ENCODE measurements at regions not wholly inside any gene's neighbourhood (a gene's known extent, or its start where the extent isn't known, plus 50 kb on each side); places are given as distances from the start of the nearest gene placed in this dataset.

DNA sequence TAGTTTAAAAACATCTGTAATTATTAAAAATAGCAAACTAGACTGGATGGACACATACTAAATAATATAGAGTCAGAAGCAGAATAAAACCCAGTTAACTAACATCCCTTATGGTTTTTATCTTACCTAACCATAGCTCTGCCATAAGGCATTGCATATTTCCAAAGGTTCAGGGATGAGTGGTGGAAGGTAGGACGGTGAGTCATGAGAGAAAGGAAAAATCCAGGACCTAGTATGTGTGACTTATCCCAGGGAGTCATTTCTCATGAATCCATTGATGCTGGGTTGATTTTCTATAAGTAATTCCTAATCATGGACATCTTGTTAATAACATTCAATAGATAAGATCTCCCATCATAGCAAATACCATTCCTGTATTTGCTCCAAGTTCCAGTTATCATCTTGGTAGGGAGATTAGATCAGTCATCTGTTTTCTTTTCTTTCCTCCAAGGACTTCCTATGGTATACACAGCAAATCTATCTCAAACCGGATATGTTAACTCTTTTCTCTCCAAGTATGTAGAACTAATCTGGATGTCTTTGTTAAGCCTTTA is 490.7 kb upstream of the B3GALT2 start:
- DNase-seq, result no peak

DNA sequence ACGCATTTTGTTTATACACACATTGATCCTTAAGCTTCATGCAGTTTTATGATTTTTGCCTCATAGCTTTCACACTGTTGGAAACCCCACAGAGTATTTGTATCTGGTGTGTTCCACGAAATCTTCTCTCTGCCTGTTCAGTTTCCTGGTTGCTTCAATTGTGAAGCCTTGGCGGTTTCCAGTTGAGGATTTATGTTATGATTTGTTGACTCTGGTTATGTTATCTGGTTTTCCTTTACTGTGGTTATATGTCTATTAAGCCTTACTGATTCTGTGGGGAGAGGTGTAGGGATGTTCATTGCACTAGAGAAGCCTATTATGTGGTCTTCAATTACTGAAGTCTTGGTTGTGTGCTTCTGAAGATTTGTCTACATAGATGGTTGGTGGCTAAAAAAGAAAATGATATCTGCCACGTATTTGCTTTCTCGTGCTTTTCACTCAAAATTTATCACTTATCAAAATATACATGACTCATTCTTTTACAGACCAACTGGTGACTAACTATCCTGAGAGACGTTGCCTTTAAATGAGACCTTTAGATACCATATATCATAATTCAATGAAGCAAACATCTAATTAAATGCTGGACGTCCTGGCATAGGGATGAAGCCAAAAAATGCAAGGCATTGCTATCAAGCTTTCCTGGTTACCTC is 488.0 kb upstream of the B3GALT2 start:
- DNase-seq, result no peak

DNA sequence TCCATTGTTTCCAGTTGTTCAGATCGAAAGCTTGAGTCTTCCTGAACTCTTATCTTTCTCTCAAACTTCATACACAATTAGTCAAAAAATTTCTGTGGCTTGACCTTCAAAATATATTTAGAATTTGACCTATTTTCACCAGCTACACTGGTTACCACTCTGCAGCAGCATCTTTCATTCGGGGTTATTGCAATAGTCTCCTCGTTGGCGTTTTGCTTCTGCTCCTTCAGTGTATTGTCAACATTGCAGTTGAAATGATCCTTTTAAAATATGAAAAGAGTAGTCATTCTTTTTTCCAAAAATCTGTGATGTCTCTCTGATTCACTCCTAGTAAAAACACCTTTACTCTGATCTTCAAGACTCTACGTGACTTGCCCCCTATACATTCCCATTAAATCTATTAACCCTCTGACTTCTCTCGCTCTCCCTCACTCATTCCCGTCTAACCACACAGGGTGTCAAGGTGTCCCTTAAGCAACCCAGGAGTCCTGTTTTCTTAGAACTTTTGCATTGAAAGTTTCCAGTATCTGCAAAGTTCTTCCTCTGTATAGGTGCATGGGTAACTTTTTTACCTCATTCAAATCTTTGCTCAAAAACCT is 480.2 kb upstream of the B3GALT2 start:
- no peak for DNase-seq

DNA sequence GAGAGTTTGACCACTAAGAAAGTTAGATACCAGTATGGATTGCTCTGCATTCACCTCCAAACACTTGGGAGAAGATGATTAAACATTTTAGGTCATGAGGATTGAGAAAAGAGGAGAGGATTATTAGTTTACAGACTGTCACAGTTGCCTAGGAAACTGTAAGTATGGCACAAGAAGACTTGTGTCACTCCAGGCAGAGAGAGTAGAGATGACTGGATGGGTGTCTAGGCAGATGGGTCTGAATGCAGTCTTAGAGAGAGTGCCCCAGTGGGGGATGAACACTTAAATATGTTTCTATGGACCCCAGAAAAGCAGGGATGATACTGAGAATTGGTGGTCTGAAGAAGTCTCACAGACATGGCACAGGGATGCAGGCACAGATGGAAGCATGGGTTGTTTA is 477.6 kb upstream of the B3GALT2 start:
- no peak for DNase-seq

DNA sequence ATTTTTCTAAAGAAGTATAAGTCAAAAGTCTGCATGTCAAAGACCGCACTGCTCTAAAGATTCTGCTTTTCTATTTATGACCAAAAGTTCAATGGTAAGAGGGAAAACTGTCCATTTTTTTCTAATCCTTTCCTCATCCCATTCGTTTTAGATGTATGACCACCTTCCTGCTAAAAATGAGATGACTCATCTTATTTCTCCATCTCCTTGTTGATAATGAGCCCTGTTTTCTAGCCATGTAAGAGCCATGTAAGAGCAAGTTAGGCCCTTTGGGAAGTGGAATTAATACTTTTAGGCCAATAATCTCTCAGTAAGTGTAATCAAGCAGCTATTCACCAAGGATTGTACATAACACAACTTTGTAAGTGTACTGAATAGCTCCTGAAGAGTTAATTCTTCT is 475.6 kb upstream of the B3GALT2 start:
- no peak for DNase-seq

DNA sequence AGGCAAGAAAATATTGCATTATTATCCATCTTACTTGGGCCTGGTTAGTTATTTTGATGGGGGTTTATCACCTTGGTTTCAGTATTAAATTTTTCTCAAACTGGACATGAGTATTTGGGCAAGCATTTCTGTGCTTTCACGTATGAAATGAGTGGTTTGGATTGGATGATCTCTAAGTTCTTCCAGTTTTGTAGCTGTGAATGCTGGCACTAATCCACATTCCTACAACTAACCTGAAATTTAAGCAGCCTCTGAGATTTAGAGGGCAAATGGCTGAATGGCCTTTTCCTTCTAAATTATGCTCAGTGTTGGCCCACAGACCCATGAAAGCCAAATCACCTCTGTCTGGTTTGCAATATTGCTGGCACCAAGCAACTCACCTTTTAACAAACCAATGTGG is 475.0 kb upstream of the B3GALT2 start:
- no peak for DNase-seq

DNA sequence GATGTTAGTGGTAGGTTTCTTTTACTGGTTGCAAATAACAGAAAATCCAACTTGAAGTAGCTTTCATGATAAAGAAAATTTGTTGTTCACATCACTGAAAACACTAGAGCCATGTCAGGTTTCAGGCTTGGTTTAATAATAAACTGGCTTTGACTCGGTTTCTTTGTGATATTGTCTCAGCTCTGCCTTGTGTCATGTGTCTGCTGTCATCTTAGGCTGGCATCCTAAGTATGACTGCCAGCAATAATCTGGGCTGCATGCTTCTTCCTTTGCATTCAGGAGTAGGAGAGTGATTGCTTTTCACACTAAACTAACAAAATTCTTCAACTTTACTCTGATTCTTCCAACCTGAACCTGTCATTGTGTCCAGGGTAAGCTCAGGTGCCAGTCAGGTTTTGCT is 474.0 kb upstream of the B3GALT2 start:
- no peak for DNase-seq

DNA sequence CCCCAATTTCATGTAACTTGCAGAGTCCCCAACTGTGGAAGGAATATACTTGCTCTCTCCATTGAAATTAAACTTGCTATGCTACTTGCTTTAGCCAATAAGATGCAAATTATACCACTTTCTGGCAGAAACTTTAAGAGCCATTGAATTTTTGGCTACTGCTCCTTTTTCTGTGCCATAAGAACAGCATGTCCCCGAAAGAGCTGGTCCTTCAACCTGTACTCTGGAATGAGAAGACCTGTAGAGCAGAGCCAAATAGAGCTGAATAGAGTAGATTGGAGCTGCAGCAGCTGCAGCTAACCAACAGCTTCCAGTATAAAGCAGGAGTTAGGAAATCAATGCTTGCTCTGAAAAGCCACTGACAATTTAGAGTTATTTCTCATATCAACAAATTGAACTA is 472.3 kb upstream of the B3GALT2 start:
- DNase-seq, result no peak

DNA sequence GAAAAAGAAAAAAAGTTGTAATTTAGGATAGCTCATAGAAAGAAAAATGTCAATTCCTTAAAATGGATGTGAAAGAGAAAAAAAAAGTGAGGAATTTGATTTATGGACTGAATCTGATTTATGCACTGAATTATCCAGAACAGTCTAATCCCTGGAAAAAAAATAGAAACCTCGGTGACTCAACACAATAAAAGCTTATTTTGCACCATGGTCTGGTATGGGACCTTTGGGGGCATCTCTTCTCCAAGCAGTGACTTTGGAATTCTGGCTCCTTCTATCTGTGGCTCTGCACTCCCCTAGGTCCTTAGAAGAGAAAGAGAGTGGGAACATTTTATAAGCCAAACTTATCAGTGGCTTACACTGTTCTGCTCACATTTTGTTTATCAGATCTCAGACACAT is 471.7 kb upstream of the B3GALT2 start:
- DNase-seq, result no peak

DNA sequence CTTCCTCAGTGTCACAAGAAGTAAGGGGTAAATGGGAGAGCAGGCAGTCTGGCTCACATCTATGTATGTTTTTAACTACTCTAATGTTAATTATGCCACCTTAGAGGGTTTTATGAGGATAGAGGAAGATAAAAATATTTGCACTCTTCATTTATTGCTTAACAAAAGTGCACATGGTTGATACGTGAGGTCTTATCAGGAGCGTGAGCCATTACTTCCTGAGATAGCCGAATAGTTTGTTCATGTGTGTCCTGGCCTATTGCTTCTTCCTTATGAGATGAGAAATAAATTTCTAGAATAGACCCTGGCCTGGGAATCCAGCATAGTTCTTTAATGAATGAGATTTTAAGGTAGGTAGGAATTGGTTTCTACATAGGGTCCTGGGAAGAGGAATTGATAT is 471.1 kb upstream of the B3GALT2 start:
- DNase-seq, result no peak

DNA sequence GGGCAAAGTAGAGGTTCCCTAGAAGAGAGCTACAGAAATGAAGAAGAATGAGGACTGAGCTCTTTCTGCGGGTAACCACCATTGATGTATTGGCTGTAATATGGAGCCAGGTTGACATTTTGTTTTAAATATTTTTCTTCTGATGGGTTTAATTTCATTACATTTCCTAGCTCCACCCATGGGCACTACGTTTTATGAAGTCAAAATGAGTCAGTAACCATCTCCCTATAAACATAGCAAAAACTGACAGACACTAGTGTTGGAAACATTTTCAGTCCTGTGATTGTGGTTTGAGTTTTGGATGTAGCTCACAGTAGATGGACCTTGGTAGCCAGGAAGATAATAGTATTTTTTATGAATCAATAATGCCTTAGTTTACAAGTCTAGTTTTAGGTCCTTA is 470.4 kb upstream of the B3GALT2 start:
- no peak for DNase-seq

DNA sequence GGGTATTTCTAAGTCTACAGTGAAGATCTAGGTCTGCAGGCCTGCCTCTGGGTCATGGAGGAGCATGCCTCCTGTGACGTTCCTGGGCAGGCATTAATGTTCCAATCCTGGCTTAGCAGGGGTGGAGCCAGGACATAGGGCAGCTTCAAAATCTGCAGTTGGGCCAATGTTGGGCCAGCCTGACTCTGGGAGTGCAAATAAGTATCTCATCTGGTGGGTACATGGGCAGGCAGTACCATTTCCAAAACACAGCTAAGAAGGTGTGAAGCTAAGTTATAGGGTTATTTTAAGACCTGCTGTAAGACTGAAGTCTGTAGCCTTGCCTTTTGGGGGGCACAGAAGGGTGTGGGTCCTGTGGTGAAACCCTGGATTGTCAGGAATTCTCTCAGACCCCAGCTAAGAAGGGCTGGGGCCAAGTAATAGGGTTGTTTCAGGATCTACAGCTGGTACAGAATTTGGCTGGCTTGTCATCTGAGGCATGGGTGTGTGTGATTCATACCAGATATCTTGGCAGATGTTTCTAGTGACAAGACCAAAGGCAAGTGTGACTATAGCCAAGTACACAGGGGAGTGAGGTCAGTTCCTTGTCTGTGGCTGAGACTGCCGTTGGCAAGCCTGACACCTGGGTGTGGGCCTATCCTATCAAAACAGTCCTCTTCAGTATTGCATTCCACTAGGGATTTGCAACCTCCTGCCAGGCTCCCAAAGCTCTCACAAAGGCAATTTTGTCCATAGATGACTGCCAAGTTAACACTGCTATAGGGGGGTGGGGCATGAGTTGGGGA is 468.7 kb upstream of the B3GALT2 start:
- DNase-seq, result no peak

DNA sequence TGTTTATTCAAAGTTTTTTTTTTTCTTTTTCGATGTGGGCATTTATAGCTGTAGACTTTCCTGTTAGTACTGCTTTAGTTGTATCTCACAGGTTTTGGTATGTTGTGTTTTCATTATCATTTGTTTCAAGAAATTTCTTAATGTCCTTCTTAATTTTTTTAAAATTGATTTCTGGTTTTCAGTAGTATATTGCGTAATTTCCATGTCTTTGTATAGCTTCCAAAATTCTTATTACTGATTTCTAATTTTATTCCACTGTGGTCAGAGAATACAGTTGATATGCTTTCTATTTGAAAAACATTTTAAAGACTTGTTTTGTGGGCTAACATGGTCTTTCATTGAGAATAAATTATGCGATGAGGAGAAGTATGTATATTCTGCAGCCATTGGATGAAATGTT is 463.2 kb upstream of the B3GALT2 start:
- no peak for DNase-seq

DNA sequence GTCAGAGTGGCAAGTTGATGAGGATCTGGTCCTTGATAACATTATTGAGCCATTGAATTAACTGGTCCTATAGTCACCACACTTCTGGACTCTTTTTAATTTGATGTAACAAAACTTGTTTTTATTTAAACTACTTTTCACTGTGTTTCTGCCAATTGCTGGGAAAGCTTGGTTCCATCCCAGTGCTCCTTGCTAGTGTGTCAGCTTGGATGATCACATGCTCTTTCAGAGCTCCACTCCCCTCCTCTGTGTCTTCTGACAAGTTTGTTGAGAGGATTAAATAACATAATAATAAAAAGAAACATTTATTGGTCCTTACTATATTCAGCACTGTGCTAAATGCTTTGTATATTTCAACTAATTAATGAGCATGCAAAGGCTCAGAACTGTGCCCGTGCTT is 448.5 kb upstream of the B3GALT2 start:
- no peak for DNase-seq

DNA sequence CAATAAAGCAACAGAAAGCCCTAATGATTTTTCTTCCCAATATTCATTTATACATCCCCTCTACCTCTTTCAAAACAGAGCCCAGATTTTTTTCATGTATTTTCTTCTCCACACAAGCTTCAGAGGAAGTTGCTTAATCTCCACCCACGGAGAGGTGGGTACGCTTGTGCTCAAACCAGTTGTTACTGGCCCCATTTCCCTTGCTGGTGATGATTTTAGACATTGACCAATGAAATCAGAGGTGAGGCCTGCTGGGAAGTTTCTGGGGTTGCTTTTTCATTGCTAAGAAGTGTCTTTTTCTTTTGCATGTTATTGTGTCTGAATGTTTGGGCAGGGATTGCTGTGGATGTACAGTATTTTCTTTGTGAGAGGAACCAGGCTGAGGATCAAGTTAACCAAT is 448.1 kb upstream of the B3GALT2 start:
- DNase-seq, result no peak

DNA sequence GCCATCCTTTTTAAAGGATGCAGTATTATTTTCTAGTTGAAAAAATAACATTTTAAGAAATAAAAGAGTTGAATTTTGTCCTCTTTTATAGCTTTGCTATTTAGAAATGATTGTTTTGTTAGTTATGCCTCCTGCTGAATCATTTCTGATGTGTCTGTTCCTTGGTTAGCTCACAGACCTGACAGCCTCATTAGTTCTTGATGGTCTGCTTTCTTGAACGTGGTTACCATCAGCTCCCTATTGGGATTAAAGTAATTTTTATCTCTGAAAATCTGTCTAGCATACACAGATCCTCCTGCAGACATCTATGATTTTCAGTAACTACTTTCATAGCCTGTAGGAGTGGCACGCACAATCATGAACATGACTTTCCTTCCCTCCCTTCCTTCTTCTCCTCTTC is 447.6 kb upstream of the B3GALT2 start:
- DNase-seq, result no peak

DNA sequence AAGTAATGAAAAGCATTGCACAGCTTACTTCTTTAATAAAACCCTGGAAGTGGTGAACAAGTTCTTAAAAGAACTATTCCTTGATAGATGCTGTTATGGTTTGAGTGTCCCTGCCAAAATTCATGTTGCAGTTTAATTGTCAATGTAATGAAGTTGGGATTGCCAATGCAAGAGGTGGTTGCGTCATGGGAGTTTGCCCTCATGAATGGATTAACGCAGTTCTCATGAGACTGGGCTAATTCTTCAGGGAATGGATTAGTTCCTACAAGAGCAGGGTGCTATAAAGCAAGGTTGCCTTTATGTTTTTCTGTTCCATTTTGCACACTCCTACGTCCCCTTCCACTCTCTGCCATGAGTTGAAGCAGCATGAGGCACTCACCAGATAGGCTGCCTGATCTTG is 446.7 kb upstream of the B3GALT2 start:
- no peak for DNase-seq

DNA sequence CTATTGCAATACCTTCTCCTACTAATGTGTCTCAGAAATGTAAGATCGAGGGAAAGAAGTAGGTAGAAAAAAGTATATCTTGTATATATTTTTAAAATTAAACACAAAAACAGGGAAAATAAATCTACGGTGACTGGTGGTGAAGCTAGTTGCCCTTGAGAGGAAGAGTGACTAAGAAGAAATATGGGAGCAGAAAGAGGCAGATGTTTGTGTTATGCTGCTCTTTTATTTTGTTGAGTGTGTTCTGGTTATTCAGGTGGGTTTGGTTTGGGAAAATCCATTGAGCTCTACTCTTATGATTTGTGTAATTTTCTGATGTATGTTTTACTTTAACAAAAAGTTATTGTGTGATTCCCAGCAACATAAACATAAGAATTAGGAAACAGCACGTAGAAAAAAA is 444.9 kb upstream of the B3GALT2 start:
- no peak for DNase-seq

DNA sequence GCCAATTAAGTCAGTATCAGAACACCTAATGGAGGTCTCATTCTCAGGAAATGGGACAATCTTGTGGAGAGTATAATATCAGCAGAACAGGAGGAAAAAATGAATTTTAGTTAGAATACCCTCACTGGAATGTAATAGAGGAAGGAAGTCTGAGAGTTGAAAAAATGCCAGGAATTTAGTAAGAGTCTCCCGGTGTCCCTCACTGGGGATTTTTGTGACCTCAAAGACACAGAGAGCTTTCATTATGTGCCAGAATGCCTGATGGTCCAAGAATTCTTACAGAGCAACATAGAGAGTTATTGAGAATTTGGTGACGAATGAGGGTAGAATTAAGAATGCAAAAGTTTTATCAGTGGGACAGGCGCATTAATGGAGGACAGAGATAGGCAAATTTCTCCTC is 443.5 kb upstream of the B3GALT2 start:
- no peak for DNase-seq

DNA sequence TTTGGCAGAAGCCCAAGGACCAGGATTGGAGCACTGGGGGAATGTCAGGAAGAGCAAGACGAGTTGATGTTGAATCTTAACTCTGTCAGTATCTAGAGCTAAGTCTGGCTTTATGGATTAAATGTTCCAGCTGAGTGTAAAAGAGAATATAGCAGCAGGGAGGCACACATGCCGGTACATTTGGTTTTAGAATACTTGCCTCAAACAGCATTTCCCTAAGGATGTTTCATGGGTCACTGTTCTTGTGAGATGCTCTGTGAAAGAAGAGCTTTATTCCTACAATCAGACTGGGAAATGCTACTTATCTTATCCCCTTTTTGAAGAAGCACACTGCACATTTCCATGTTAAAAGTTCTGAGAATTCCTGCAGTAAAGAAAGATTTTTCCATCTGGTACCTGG is 440.3 kb upstream of the B3GALT2 start:
- DNase-seq, result no peak

DNA sequence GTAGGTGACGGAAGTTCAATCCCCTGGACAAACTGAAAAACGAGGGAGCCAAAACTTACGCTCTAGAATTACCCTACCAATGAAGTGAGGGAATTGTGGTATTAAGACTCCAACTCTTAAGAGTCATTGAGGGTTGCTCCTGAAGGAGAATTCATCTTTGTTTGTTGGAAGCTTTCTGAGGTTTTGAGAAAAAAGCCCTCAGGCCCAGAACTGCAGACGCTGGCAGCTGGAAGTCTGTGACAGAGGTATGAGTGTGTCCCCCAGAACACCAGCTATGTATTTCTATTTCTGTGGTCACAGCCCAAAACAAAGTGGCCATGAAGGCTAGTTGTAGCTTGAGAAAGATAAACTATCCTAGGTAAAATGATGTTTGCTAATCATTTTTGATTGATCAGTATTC is 438.8 kb upstream of the B3GALT2 start:
- DNase-seq, result no peak

DNA sequence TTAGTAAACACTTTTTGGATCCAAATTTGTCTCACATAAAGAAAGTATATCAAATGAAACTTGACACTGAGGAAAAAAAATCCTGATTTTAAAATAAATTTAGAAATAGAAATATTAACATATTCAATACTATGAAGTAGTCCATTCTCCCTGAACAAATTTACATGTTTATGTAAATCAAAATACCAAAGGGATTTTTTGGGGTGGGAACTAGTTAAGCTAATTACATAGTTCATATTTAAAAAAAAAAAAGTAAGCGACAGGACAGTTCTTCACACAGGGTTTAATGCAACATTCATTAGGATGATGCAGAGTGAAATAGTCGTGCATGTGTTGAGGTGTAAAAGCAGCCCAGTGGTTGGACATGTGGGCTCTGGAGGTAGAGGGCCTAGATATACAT is 433.5 kb upstream of the B3GALT2 start:
- DNase-seq, result no peak

DNA sequence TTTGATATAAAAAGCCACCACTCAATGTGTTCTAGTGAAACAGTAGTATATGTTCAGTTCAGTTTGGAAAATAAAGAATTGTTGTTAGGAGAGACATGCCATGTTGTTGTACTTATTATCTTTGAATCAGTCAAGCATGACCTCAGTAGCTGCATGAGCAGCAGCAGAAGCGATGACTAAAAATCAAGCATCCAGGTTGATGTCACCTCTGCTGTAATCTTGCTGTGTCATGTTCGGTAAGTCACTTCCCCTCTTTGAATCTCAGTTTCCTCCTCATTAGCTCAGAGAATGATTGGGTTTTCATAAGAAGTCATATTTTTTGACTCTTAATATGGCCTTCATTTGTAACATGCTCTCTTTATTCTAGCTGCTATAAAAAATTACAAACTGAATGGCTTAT is 428.4 kb upstream of the B3GALT2 start:
- DNase-seq, result no peak

DNA sequence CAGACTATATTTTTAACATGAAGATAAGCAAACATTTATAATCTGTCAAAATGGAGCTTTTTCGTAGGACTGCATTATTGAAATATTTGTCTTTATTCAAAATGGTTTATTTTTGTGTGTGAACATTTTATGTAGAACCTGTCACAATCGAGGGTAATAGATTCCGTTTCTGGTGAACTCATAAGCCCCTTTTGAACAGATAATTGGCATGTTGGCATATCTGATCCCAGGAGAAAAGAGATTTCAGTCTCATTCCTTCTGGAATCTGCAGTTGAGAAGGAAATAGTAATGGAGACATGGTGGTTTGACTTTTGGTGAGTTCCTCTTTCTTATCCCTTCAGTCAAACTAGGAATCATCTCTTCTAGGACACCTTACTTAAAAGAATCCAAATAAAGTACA is 427.9 kb upstream of the B3GALT2 start:
- DNase-seq, result no peak
